CD4-positive, alpha-beta T cell treated with Interferon alpha-2 for 1 hour (primary cell): ENCODE measurements at regions not wholly inside any gene's neighbourhood (a gene's known extent, or its start where the extent isn't known, plus 50 kb on each side); places are given as distances from the start of the nearest gene placed in this dataset.
A peak's percentile ranks its signal among the peaks of the same experiment; 100 is the strongest.
"Not testable (repeated sequence)": the region's sequence is repeated elsewhere in the genome, so short reads cannot be mapped to it uniquely, and the experiment has no call there.

Experiments
- DNase-seq, 2 donors: peaks; one replicate each; pipeline ENCODE4 v3.0.0-alpha.2; 2020 to 2022

- DNase-seq = no peak
These were observed 50.3 kb downstream of the RBFOX3 start for GRCh38 chr17:79560527-79560926.

- DNase-seq = no peak
These were observed 51.6 kb downstream of the RBFOX3 start for GRCh38 chr17:79559111-79559887.

GRCh38 chr17:79558091-79558900 is 52.6 kb downstream of the RBFOX3 start:
- no peak for DNase-seq

- no peak for DNase-seq
These were observed 53.4 kb downstream of the RBFOX3 start for GRCh38 chr17:79557276-79558090.

GRCh38 chr17:79556271-79556670 is 54.6 kb downstream of the RBFOX3 start:
- peak in 1 of 2 donors; percentile 32 for DNase-seq

GRCh38 chr17:79555543-79555942 is 55.3 kb downstream of the RBFOX3 start:
- peak in 1 of 2 donors; percentile 14 for DNase-seq

- DNase-seq = not testable (repeated sequence)
These were observed 56.5 kb downstream of the RBFOX3 start for GRCh38 chr17:79554346-79554745.

- no peak for DNase-seq
These were observed 58.0 kb downstream of the RBFOX3 start for GRCh38 chr17:79552824-79553223.

GRCh38 chr17:79552405-79552804 is 58.4 kb downstream of the RBFOX3 start:
- DNase-seq = no peak

- DNase-seq = no peak
These were observed 61.5 kb downstream of the RBFOX3 start for GRCh38 chr17:79549141-79549915.

- DNase-seq = no peak
These were observed 62.7 kb downstream of the RBFOX3 start for GRCh38 chr17:79548116-79548515.

- no peak for DNase-seq
These were observed 63.3 kb downstream of the RBFOX3 start for GRCh38 chr17:79547586-79547985.

- DNase-seq = not testable (repeated sequence)
These were observed 63.7 kb downstream of the RBFOX3 start for GRCh38 chr17:79547171-79547570.

- no peak for DNase-seq
These were observed 64.5 kb downstream of the RBFOX3 start for GRCh38 chr17:79546386-79546785.

- no peak for DNase-seq
These were observed 65.4 kb downstream of the RBFOX3 start for GRCh38 chr17:79545251-79546005.

- DNase-seq = no peak
These were observed 66.5 kb downstream of the RBFOX3 start for GRCh38 chr17:79544142-79544914.

GRCh38 chr17:79543531-79543930 is 67.3 kb downstream of the RBFOX3 start:
- no peak for DNase-seq

- DNase-seq = no peak
These were observed 68.1 kb downstream of the RBFOX3 start for GRCh38 chr17:79542718-79543117.

- DNase-seq = no peak
These were observed 69.6 kb downstream of the RBFOX3 start for GRCh38 chr17:79541056-79541850.
